Activated CD4-positive, alpha-beta T cell treated with anti-CD3 and anti-CD28 coated beads, Interleukin-2, amount 50 U/mL, for 16 hours (primary cell): ENCODE measurements at regions not wholly inside any gene's neighbourhood (a gene's known extent, or its start where the extent isn't known, plus 50 kb on each side); places are given as distances from the start of the nearest gene placed in this dataset.
A peak's percentile ranks its signal among the peaks of the same experiment; 100 is the strongest.

Experiments used
- DNase-seq: peaks from one replicate; pipeline ENCODE4 v3.0.0-alpha.2; 2020

- DNase-seq, result no peak
These were observed 236.0 kb downstream of the UTP18 start for GRCh38 chr17:51496378-51496777.

GRCh38 chr17:51499897-51500296, 239.6 kb downstream of the UTP18 start:
- no peak for DNase-seq

- DNase-seq, result no peak
These were observed 240.1 kb downstream of the UTP18 start for GRCh38 chr17:51500454-51500853.

GRCh38 chr17:51505450-51505849, 245.1 kb downstream of the UTP18 start:
- DNase-seq, result no peak

- DNase-seq, result no peak
These were observed 247.1 kb downstream of the UTP18 start for GRCh38 chr17:51507444-51507843.

GRCh38 chr17:51508048-51508447, 247.7 kb downstream of the UTP18 start:
- no peak for DNase-seq

GRCh38 chr17:51510940-51511339, 250.6 kb downstream of the UTP18 start:
- no peak for DNase-seq

GRCh38 chr17:51512220-51512907, 252.0 kb downstream of the UTP18 start:
- DNase-seq, result no peak

- no peak for DNase-seq
These were observed 256.6 kb downstream of the UTP18 start for GRCh38 chr17:51516924-51517323.

- no peak for DNase-seq
These were observed 264.2 kb downstream of the UTP18 start for GRCh38 chr17:51524524-51524923.

- no peak for DNase-seq
These were observed 266.2 kb downstream of the UTP18 start for GRCh38 chr17:51526507-51526906.

- DNase-seq, result no peak
These were observed 267.1 kb downstream of the UTP18 start for GRCh38 chr17:51527225-51527982.

GRCh38 chr17:51528111-51528510, 267.8 kb downstream of the UTP18 start:
- DNase-seq, result no peak

GRCh38 chr17:51533219-51533618, 272.9 kb downstream of the UTP18 start:
- no peak for DNase-seq

GRCh38 chr17:51533821-51534220, 273.5 kb downstream of the UTP18 start:
- no peak for DNase-seq

GRCh38 chr17:51536627-51537026, 276.3 kb downstream of the UTP18 start:
- DNase-seq, result no peak

- DNase-seq, result no peak
These were observed 277.7 kb downstream of the UTP18 start for GRCh38 chr17:51537996-51538550.

GRCh38 chr17:51540151-51540550, 279.8 kb downstream of the UTP18 start:
- peak; percentile 2 for DNase-seq

GRCh38 chr17:51541215-51541614, 280.9 kb downstream of the UTP18 start:
- no peak for DNase-seq

GRCh38 chr17:51546114-51546513, 285.8 kb downstream of the UTP18 start:
- DNase-seq, result no peak

- DNase-seq, result no peak
These were observed 287.8 kb downstream of the UTP18 start for GRCh38 chr17:51548125-51548524.

GRCh38 chr17:51555153-51555552, 294.8 kb downstream of the UTP18 start:
- no peak for DNase-seq

GRCh38 chr17:51559778-51560177, 299.4 kb downstream of the UTP18 start:
- no peak for DNase-seq

- no peak for DNase-seq
These were observed 300.1 kb downstream of the UTP18 start for GRCh38 chr17:51560398-51560797.
